Subcutaneous abdominal adipose tissue (tissue), 5 donors: ENCODE measurements at regions not wholly inside any gene's neighbourhood (a gene's known extent, or its start where the extent isn't known, plus 50 kb on each side); places are given as distances from the start of the nearest gene placed in this dataset.

Experiments
- H3K27ac ChIP-seq: one replicate; pipeline ENCODE4 v1.7.0; 2013; ENCODE audit warnings: low read depth, mild to moderate bottlenecking, inconsistent platforms, low read length, moderate library complexity
- H3K27me3 ChIP-seq, 5 donors: one replicate each; pipeline ENCODE4 v1.7.0; 2013; ENCODE audit warnings: low read length in 5 of 5, inconsistent platforms in 1 of 5; ENCODE audit not compliant: control insufficient read depth in 5 of 5, insufficient read depth in 4 of 5
- H3K36me3 ChIP-seq, 5 donors: one replicate each; pipeline ENCODE4 v1.7.0; 2013; ENCODE audit warnings: low read length in 5 of 5; ENCODE audit not compliant: control insufficient read depth in 5 of 5, insufficient read depth in 5 of 5
- H3K4me1 ChIP-seq, 5 donors: one replicate each; pipeline ENCODE4 v1.7.0; 2013; ENCODE audit warnings: low read length in 5 of 5, mild to moderate bottlenecking in 3 of 5, moderate library complexity in 1 of 5; ENCODE audit not compliant: control insufficient read depth in 5 of 5, insufficient read depth in 5 of 5
- H3K4me3 ChIP-seq, 5 donors: one replicate each; pipeline ENCODE4 v1.7.0; 2013; ENCODE audit warnings: low read length in 5 of 5, low read depth in 1 of 5
- H3K9ac ChIP-seq, 5 donors: one replicate each; pipeline ENCODE4 v1.7.0; 2013; ENCODE audit warnings: low read length in 5 of 5, mild to moderate bottlenecking in 4 of 5, moderate library complexity in 3 of 5
- H3K9me3 ChIP-seq, 5 donors: one replicate each; pipeline ENCODE4 v1.7.0; 2013; ENCODE audit warnings: low read length in 5 of 5; ENCODE audit not compliant: control insufficient read depth in 5 of 5
- donor health status: healthy.
- donor health status: healthy.
- donor health status: healthy.
- donor health status: healthy.
- donor health status: healthy.

- no peak overlapping the region for H3K4me3 ChIP-seq
- no peaks in the 10 kb centered on the region for H3K27me3 ChIP-seq
Observed at GRCh38 chr9:74322661-74323314, 174.3 kb upstream of the RORB start.

DNA sequence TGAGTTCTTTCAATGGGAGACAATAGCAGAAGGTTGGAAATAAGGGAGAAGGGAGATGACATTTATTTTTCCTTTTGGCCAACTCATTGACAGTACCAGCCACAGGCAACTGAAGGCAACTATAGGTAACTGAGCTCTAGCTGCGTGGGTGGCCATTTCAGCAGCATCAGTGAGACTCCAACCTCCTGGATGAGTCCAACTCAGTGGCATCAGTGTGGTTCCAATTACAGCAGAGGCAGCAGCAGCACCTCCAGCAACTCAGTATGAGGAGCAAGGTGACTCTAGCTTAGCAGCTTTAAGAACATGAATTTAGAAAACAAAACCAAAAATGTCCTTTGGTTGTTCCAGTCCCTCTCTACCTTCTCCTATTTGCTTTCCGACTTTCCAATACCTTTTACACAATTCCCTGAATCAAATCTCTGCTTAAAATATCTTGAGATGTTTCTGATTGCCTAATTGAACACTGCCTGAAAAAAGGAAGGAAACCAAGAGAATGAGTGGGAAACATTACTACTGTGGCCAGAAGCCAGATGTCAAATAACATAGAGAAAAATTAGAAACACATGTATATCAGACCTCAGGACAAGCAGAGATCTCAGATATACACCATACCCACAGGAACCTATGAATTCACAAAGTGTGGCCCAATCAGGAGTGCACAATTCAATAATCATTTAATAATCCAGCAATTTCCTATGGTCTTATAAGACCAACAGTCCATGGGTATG lies 166.5 kb upstream of the RORB start:
- Histone ChIP-seq H3K9ac (no peak overlapping the region), H3K36me3 (no peaks in the 10 kb centered on the region), H3K27me3 (peaks cover 0 to 3% (median 0%) of the 10 kb centered on the region in 5 donors), H3K4me1 (no peaks in the 10 kb centered on the region), H3K9me3 (no peaks in the 10 kb centered on the region), H3K4me3 (no peak overlapping the region), H3K27ac (no peak overlapping the region)

More at GRCh38 chr9:74322661-74323314, 174.3 kb upstream of the RORB start:
- Histone ChIP-seq H3K4me1 (no peaks in the 10 kb centered on the region), H3K9ac (no peak overlapping the region), H3K9me3 (peaks cover 0 to 4% (median 0%) of the 10 kb centered on the region in 5 donors), H3K36me3 (no peaks in the 10 kb centered on the region), H3K27ac (no peak overlapping the region)

GRCh38 chr9:74331607-74332006 lies 165.5 kb upstream of the RORB start:
- H3K4me3 ChIP-seq = no peak overlapping the region
- H3K4me1 ChIP-seq = no peaks in the 10 kb centered on the region
- no peak overlapping the region for H3K27ac ChIP-seq
- H3K27me3 ChIP-seq = peaks cover 0 to 3% (median 0%) of the 10 kb centered on the region in 5 donors
- H3K9ac ChIP-seq = no peak overlapping the region
- no peaks in the 10 kb centered on the region for H3K9me3 ChIP-seq
- no peaks in the 10 kb centered on the region for H3K36me3 ChIP-seq

DNA sequence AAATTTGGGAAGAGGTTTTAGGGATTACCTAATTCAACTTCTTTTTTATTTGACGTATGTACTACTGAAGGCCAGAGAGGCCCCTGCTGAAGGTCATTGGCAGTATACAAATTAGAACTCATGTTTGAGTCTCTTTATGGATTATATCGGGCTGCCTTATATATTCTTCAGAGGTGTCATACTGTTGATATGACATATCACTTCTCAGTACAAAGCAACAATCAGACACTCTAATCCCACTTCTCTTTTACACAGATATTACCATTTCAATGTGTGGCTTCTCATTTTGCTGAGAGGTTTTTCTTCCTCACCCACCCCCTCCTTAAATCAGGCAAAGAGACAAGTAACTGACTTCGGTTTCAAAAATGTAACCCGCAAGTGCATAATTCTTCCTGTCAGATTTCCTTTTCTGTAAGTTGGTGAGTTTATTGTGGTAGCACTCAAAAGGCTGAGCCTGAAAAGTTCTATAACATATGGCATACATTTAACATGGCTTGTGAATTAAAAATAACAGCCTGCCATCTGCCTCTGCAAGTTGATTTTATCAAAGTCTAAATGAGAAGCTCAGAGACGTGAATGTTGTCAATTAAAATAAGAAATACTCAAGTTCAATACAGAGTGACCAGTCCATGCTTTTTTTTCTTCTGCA lies 163.6 kb upstream of the RORB start:
- H3K9me3 ChIP-seq = no peaks in the 10 kb centered on the region
- H3K4me1 ChIP-seq = no peaks in the 10 kb centered on the region
- no peak overlapping the region for H3K27ac ChIP-seq
- H3K36me3 ChIP-seq = no peaks in the 10 kb centered on the region
- H3K27me3 ChIP-seq = peaks cover 0 to 3% (median 0%) of the 10 kb centered on the region in 5 donors
- no peak overlapping the region for H3K9ac ChIP-seq
- H3K4me3 ChIP-seq = no peak overlapping the region

DNA sequence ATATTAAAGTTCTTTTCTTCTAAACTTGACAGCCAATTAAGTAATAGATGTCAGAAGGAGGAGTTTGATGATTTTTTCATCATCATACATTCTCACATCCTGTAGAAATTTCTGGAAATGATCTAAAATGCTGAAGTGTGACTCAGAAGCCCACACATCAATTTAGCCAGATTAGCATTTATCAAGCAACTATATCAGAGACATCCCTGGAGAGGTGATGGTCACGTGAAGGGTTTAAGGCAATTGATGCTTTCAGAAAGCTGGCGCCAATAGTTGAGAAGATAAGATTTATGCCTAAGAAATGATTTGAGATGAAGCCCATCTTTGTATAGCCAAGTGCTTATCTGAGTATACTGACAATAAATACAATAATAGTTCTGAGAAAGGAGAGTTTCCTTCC lies 162.9 kb upstream of the RORB start:
- Histone ChIP-seq H3K9ac (no peak overlapping the region), H3K4me3 (no peak overlapping the region), H3K4me1 (no peaks in the 10 kb centered on the region), H3K27ac (no peak overlapping the region), H3K9me3 (no peaks in the 10 kb centered on the region), H3K36me3 (no peaks in the 10 kb centered on the region), H3K27me3 (peaks cover 0 to 3% (median 0%) of the 10 kb centered on the region in 5 donors)

- Histone ChIP-seq H3K27ac (no peak overlapping the region), H3K9me3 (no peaks in the 10 kb centered on the region), H3K27me3 (peaks cover 0 to 3% (median 0%) of the 10 kb centered on the region in 5 donors), H3K36me3 (no peaks in the 10 kb centered on the region), H3K4me3 (no peak overlapping the region), H3K9ac (no peak overlapping the region), H3K4me1 (no peaks in the 10 kb centered on the region)
Observed at GRCh38 chr9:74336161-74336560, 161.0 kb upstream of the RORB start.

DNA sequence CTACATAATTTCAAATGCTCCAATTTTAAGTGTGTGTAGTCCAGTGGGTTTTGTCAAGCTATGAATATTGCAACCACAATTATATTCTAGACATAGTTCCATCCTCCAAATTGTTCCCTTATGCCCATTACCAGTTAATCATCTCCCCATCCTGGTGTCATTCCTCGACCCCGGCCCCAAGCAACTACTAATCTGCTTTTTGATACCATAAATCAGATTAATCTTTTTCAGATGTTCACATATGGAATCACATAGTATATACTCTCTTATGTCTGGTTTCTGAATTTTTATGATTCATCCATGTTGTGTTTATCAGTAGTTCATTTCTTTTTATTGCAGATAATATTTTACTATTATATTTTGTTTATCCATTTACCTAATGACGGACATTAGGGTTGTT lies 148.4 kb upstream of the RORB start:
- H3K4me1 ChIP-seq = no peaks in the 10 kb centered on the region
- H3K27ac ChIP-seq = no peak overlapping the region
- H3K27me3 ChIP-seq = no peaks in the 10 kb centered on the region
- no peak overlapping the region for H3K4me3 ChIP-seq
- no peaks in the 10 kb centered on the region for H3K36me3 ChIP-seq
- no peak overlapping the region for H3K9ac ChIP-seq
- H3K9me3 ChIP-seq = no peaks in the 10 kb centered on the region

DNA sequence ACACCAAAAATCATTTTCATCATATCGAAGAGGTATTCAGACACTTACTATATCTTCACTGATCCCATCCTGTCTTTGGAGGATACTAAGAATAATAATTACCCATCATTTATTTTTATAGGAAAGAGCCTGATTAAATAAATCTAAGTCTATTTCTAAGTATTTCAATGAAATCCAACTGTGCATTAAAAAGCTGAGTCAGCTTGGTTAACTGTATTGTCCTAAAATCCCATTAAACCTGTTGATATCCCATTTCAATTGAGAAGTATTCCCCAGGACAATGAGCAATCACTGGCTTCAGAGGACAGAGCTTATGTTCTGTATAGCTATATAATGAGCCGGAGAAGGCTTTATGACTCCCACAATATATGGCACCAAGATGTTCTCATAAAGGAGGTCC lies 142.0 kb upstream of the RORB start:
- H3K4me3 ChIP-seq = no peak overlapping the region
- no peaks in the 10 kb centered on the region for H3K4me1 ChIP-seq
- H3K9ac ChIP-seq = no peak overlapping the region
- no peak overlapping the region for H3K27ac ChIP-seq
- H3K36me3 ChIP-seq = no peaks in the 10 kb centered on the region
- H3K27me3 ChIP-seq = no peaks in the 10 kb centered on the region
- no peaks in the 10 kb centered on the region for H3K9me3 ChIP-seq

DNA sequence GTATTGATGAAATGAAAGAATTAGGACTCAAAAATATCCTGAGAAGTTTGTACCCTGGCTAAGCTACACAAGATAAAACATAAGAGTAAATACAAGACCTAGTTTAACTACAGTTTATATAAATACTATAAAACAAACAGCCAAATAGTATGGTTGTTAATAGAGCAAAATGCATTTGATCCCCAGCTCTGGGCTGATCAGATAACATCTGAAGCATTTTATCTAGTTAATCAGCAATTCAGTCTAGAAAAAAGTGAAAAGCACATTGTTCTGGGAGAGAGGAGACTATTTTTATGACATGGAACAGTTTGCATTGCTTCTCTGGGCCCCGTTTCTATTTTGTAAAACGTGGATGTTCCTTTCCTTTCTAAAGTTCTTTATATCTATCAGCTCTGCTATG lies 139.6 kb upstream of the RORB start:
- Histone ChIP-seq H3K36me3 (no peaks in the 10 kb centered on the region), H3K9me3 (no peaks in the 10 kb centered on the region), H3K27ac (no peak overlapping the region), H3K4me1 (no peaks in the 10 kb centered on the region), H3K27me3 (no peaks in the 10 kb centered on the region), H3K9ac (no peak overlapping the region), H3K4me3 (no peak overlapping the region)

DNA sequence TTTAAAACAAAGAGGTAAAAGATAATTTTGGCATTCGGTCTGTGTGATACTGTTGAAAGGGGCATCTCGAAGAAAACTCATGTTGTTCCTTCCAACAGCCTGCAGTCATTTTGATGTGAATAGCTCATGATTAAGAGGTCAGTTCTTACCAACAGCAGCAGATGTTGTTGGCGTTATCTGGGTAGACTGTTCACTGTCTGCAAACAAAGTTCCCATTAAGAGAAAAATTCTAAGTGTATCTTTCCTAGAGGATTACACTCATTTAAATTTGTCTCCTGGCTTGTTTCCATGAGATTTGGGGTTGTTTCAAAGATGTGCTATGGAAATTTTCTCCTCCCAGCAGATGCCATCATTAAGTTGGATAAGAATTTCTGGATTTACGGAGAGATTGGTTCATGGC lies 138.2 kb upstream of the RORB start:
- H3K36me3 ChIP-seq = no peaks in the 10 kb centered on the region
- H3K27me3 ChIP-seq = no peaks in the 10 kb centered on the region
- H3K9ac ChIP-seq = no peak overlapping the region
- no peaks in the 10 kb centered on the region for H3K9me3 ChIP-seq
- no peak overlapping the region for H3K27ac ChIP-seq
- no peak overlapping the region for H3K4me3 ChIP-seq
- H3K4me1 ChIP-seq = no peaks in the 10 kb centered on the region
